ENCODE measurements at regions not wholly inside any gene's neighbourhood (a gene's known extent, or its start where the extent isn't known, plus 50 kb on each side); places are given as distances from the start of the nearest gene placed in this dataset.

GRCh38 chr1:228875741-228876140, 140.5 kb downstream of the RHOU start:
- Mint-ChIP-seq H3K4me1 (no peaks in the 10 kb centered on the region), H3K36me3 (ENCODE audit: low read depth) (no peaks in the 10 kb centered on the region), H3K9me3 (peaks cover 3% of the 10 kb centered on the region), H3K27me3 (no peaks in the 10 kb centered on the region), H3K27ac (no peak overlapping the region), H3K4me3 (no peak overlapping the region)
- TF ChIP-seq CTCF (IDR thresholded peaks at IDR 0.05), result no peak
- intact Hi-C loops (cut with micrococcal nuclease), result no loop called here
- DNase-seq (no peak), ATAC-seq (ENCODE audit: low read depth) (no peak)
- CTCF ChIA-PET, result no interaction called here
- POLR2A ChIA-PET, result no interaction called here

GRCh38 chr1:228876187-228876586, 140.9 kb downstream of the RHOU start:
- ChIA-PET CTCF (no interaction called here), POLR2A (no interaction called here)
- Mint-ChIP-seq H3K27me3 (no peaks in the 10 kb centered on the region), H3K27ac (no peak overlapping the region), H3K4me3 (no peak overlapping the region), H3K36me3 (ENCODE audit: low read depth) (no peaks in the 10 kb centered on the region), H3K4me1 (no peaks in the 10 kb centered on the region), H3K9me3 (peaks cover 3% of the 10 kb centered on the region)
- DNase-seq, result no peak
- intact Hi-C loops (cut with micrococcal nuclease), result no loop called here
- TF ChIP-seq CTCF (IDR thresholded peaks at IDR 0.05), result no peak
- no peak for ATAC-seq (ENCODE audit: low read depth)

- Mint-ChIP-seq H3K4me1 (no peaks in the 10 kb centered on the region), H3K4me3 (no peak overlapping the region), H3K27me3 (no peaks in the 10 kb centered on the region), H3K36me3 (ENCODE audit: low read depth) (no peaks in the 10 kb centered on the region), H3K9me3 (peaks cover 8% of the 10 kb centered on the region), H3K27ac (no peak overlapping the region)
- POLR2A ChIA-PET, result no interaction called here
- no peak for TF ChIP-seq CTCF (IDR thresholded peaks at IDR 0.05)
- CTCF ChIA-PET, result no interaction called here
- ATAC-seq (ENCODE audit: low read depth) (no peak), DNase-seq (no peak)
- intact Hi-C loops (cut with micrococcal nuclease), result no loop called here
Measured at GRCh38 chr1:228879164-228879563, 143.9 kb downstream of the RHOU start.

- H3K27ac Mint-ChIP-seq, result no peak overlapping the region
- intact Hi-C loops (cut with micrococcal nuclease), result no loop called here
- H3K36me3 Mint-ChIP-seq (ENCODE audit: low read depth), result no peaks in the 10 kb centered on the region
- DNase-seq (no peak), ATAC-seq (ENCODE audit: low read depth) (no peak)
- POLR2A ChIA-PET, result no interaction called here
- TF ChIP-seq CTCF (IDR thresholded peaks at IDR 0.05), result no peak
- peaks cover 2% of the 10 kb centered on the region for H3K27me3 Mint-ChIP-seq
- CTCF ChIA-PET, result no interaction called here
- no peak overlapping the region for H3K4me3 Mint-ChIP-seq
- H3K4me1 Mint-ChIP-seq, result no peaks in the 10 kb centered on the region
- H3K9me3 Mint-ChIP-seq, result peaks cover 12% of the 10 kb centered on the region
Measured at GRCh38 chr1:228882041-228882770, 146.9 kb downstream of the RHOU start.

- CTCF ChIA-PET, result no interaction called here
- Mint-ChIP-seq H3K27me3 (peaks cover 3% of the 10 kb centered on the region), H3K4me3 (no peak overlapping the region), H3K4me1 (no peaks in the 10 kb centered on the region), H3K9me3 (peaks cover 12% of the 10 kb centered on the region), H3K36me3 (ENCODE audit: low read depth) (no peaks in the 10 kb centered on the region), H3K27ac (no peak overlapping the region)
- DNase-seq, result no peak
- ATAC-seq (ENCODE audit: low read depth), result no peak
- POLR2A ChIA-PET, result no interaction called here
- intact Hi-C loops (cut with micrococcal nuclease), result no loop called here
- no peak for TF ChIP-seq CTCF (IDR thresholded peaks at IDR 0.05)
Measured at GRCh38 chr1:228882771-228883450, 147.6 kb downstream of the RHOU start.

Data from activated B cell treated with CpG ODN at 0.5 μM for 24 hours (primary cell).